Activated T-helper 1 cell treated with anti-CD3 and anti-CD28 coated beads, Interleukin-12 subunit alpha, Interleukin-12 subunit beta, Interleukin-2, Interleukin-4 antibody, amounts not matched to agents 30 ng/mL and 10 ng/mL and 1 ng/mL, durations not matched to agents 14 hours and 24 hours and 36 hours (primary cell): ENCODE measurements at regions not wholly inside any gene's neighbourhood (a gene's known extent, or its start where the extent isn't known, plus 50 kb on each side); places are given as distances from the start of the nearest gene placed in this dataset.

Experiments
- DNase-seq: peaks from one replicate; pipeline ENCODE4 v3.0.0; 2021; ENCODE audit warnings: low spot score
- H3K27ac Mint-ChIP-seq: one replicate; pipeline ENCODE4 v1.8.0; 2021; ENCODE audit warnings: mild to moderate bottlenecking, mixed read lengths
- H3K27me3 Mint-ChIP-seq: one replicate; pipeline ENCODE4 v1.8.0; 2022; ENCODE audit warnings: mild to moderate bottlenecking, moderate library complexity, mixed read lengths; ENCODE audit not compliant: insufficient read depth
- H3K36me3 Mint-ChIP-seq: one replicate; pipeline ENCODE4 v1.8.0; 2021; ENCODE audit warnings: low read depth, mixed read lengths
- H3K4me1 Mint-ChIP-seq: one replicate; pipeline ENCODE4 v1.8.0; 2021; ENCODE audit warnings: low read depth, mixed read lengths
- H3K4me3 Mint-ChIP-seq: one replicate; pipeline ENCODE4 v1.8.0; 2021; ENCODE audit warnings: mild to moderate bottlenecking, moderate library complexity, mixed read lengths
- H3K9me3 Mint-ChIP-seq: one replicate; pipeline ENCODE4 v1.8.0; 2021; ENCODE audit warnings: mixed read lengths
- intact Hi-C: fragments of 100-400 bp; cut with micrococcal nuclease; formaldehyde crosslinking; loops from one replicate; pipeline ENCODE4 v1.15.1; 2024

GRCh38 chr10:98332623-98333269, 64.8 kb upstream of the LOXL4 start:
- peaks cover 11% of the 10 kb centered on the region for H3K27me3 Mint-ChIP-seq
- no peaks in the 10 kb centered on the region for H3K9me3 Mint-ChIP-seq
- no peaks in the 10 kb centered on the region for H3K4me1 Mint-ChIP-seq
- H3K36me3 Mint-ChIP-seq = no peaks in the 10 kb centered on the region
- H3K4me3 Mint-ChIP-seq = no peak overlapping the region
- H3K27ac Mint-ChIP-seq = no peak overlapping the region
- intact Hi-C loops = loop anchor here (1.0 kb wide), 1 partner anchor 162 kb away; no protein-coding TSS in a partner anchor
- no peak for DNase-seq

- Mint-ChIP-seq H3K9me3 (no peaks in the 10 kb centered on the region), H3K36me3 (no peaks in the 10 kb centered on the region)
- intact Hi-C loops = loop anchor here (1.0 kb wide), 1 partner anchor 162 kb away; no protein-coding TSS in a partner anchor
Measured at GRCh38 chr10:98331885-98332284, 63.9 kb upstream of the LOXL4 start.

GRCh38 chr10:98330987-98331386, 63.0 kb upstream of the LOXL4 start:
- no peaks in the 10 kb centered on the region for H3K36me3 Mint-ChIP-seq
- intact Hi-C loops = no loop called here
- H3K9me3 Mint-ChIP-seq = no peaks in the 10 kb centered on the region
- H3K27me3 Mint-ChIP-seq = peaks cover 11% of the 10 kb centered on the region
- no peak overlapping the region for H3K27ac Mint-ChIP-seq
- H3K4me3 Mint-ChIP-seq = no peak overlapping the region
- no peaks in the 10 kb centered on the region for H3K4me1 Mint-ChIP-seq
- no peak for DNase-seq

More at GRCh38 chr10:98331885-98332284, 63.9 kb upstream of the LOXL4 start:
- Mint-ChIP-seq H3K27ac (no peak overlapping the region), H3K27me3 (peaks cover 11% of the 10 kb centered on the region), H3K4me3 (no peak overlapping the region), H3K4me1 (no peaks in the 10 kb centered on the region)
- DNase-seq = no peak

DNA sequence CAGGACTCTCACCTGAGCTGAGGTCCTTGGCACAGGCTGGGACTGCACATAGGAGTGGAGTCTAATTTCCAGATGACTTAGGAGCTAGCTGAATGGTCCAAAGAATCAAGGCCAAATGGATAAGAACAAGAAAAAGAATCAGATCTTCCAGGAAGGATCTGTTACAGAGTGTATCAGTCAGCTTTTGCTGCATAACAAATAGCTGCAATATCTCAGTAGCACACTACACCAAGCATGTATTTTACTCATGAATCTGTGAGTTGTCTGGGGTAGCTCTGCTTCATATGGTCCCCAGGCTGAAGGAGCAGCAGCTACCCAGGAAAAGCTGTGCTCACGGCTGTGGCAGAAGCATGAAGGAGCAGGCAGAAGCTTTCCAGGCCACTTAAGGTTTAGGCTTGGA, 60.6 kb upstream of the LOXL4 start:
- no peaks in the 10 kb centered on the region for H3K4me1 Mint-ChIP-seq
- intact Hi-C loops = no loop called here
- H3K27me3 Mint-ChIP-seq = peaks cover 8% of the 10 kb centered on the region
- H3K27ac Mint-ChIP-seq = no peak overlapping the region
- H3K36me3 Mint-ChIP-seq = no peaks in the 10 kb centered on the region
- no peak overlapping the region for H3K4me3 Mint-ChIP-seq
- DNase-seq = no peak
- H3K9me3 Mint-ChIP-seq = no peaks in the 10 kb centered on the region

- no peaks in the 10 kb centered on the region for H3K4me1 Mint-ChIP-seq
Measured at GRCh38 chr10:98328163-98328562, 60.2 kb upstream of the LOXL4 start.

GRCh38 chr10:98326621-98327027, 58.6 kb upstream of the LOXL4 start:
- DNase-seq = no peak
- H3K9me3 Mint-ChIP-seq = no peaks in the 10 kb centered on the region
- H3K4me1 Mint-ChIP-seq = no peaks in the 10 kb centered on the region
- no peaks in the 10 kb centered on the region for H3K36me3 Mint-ChIP-seq
- no peak overlapping the region for H3K4me3 Mint-ChIP-seq
- intact Hi-C loops = no loop called here
- H3K27ac Mint-ChIP-seq = no peak overlapping the region
- peaks cover 2% of the 10 kb centered on the region for H3K27me3 Mint-ChIP-seq

More at GRCh38 chr10:98328163-98328562, 60.2 kb upstream of the LOXL4 start:
- Mint-ChIP-seq H3K4me3 (no peak overlapping the region), H3K9me3 (no peaks in the 10 kb centered on the region), H3K27me3 (peaks cover 7% of the 10 kb centered on the region), H3K36me3 (no peaks in the 10 kb centered on the region), H3K27ac (no peak overlapping the region)
- no peak for DNase-seq
- intact Hi-C loops = no loop called here

- no peaks in the 10 kb centered on the region for H3K9me3 Mint-ChIP-seq
- intact Hi-C loops = no loop called here
- peaks cover 2% of the 10 kb centered on the region for H3K27me3 Mint-ChIP-seq
- DNase-seq = no peak
- H3K4me3 Mint-ChIP-seq = no peak overlapping the region
- no peaks in the 10 kb centered on the region for H3K36me3 Mint-ChIP-seq
- H3K27ac Mint-ChIP-seq = no peak overlapping the region
- no peaks in the 10 kb centered on the region for H3K4me1 Mint-ChIP-seq
Measured at GRCh38 chr10:98323221-98324164, 55.5 kb upstream of the LOXL4 start.

DNA sequence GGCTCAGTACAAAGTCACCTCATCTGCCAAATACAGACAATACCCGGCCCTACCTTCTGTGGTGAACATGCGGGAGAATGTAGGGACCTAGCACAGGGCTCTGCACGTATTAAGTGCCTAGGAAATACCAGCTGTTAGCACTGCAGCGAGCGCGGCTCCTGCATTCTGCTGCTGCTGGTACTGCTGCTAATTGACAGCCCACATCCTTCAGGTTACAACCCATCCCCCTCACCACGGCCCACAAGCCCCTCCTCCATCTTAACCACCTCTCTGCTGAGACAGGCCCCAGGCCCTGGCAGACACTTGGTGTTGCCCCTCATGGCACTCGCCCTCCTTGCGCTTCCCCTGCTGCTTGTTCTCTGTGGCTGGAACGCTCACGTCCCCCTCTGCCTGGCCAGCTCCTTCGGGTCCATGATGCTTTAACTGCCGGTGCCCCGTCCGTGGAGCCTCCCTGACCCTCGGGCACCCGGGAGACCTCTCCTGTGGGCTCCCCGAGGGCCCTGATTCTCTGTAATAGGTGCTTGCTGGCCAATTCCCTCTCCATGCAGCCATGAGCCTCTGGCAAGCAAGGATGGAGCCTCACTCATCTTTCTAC, 53.3 kb upstream of the LOXL4 start:
- Mint-ChIP-seq H3K4me1 (no peaks in the 10 kb centered on the region), H3K9me3 (no peaks in the 10 kb centered on the region), H3K27ac (no peak overlapping the region), H3K4me3 (no peak overlapping the region), H3K27me3 (peaks cover 6% of the 10 kb centered on the region), H3K36me3 (no peaks in the 10 kb centered on the region)
- no peak for DNase-seq
- intact Hi-C loops = no loop called here

- intact Hi-C loops = no loop called here
- H3K4me3 Mint-ChIP-seq = no peak overlapping the region
- peaks cover 9% of the 10 kb centered on the region for H3K27me3 Mint-ChIP-seq
Measured at GRCh38 chr10:98320486-98321185, 52.6 kb upstream of the LOXL4 start.

DNA sequence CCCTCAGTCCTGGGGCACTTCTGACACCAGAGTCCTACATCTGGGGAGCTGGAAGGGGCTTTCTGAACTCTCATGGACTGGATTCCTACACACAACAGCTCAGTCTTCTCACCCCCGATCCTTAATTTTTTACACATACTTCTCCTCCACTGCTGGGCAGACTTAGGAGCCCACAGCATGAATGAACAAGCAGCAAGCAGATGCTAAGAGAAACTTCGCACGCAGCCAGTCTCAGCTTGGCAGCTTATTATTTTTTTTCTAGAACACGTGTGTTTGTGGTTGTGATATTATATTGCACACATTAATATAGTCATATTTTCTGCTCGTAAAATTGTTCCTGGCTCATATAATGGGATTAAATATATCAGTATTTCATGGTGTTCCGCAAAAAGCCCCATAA, 50.9 kb upstream of the LOXL4 start:
- no peak overlapping the region for H3K27ac Mint-ChIP-seq
- intact Hi-C loops = no loop called here
- DNase-seq = no peak
- no peaks in the 10 kb centered on the region for H3K4me1 Mint-ChIP-seq
- H3K4me3 Mint-ChIP-seq = no peak overlapping the region
- H3K27me3 Mint-ChIP-seq = peaks cover 9% of the 10 kb centered on the region
- H3K9me3 Mint-ChIP-seq = no peaks in the 10 kb centered on the region
- no peaks in the 10 kb centered on the region for H3K36me3 Mint-ChIP-seq

More at GRCh38 chr10:98320486-98321185, 52.6 kb upstream of the LOXL4 start:
- H3K9me3 Mint-ChIP-seq = no peaks in the 10 kb centered on the region
- H3K27ac Mint-ChIP-seq = no peak overlapping the region
- no peak for DNase-seq
- H3K4me1 Mint-ChIP-seq = no peaks in the 10 kb centered on the region
- H3K36me3 Mint-ChIP-seq = no peaks in the 10 kb centered on the region
